ENCODE measurements at regions not wholly inside any gene's neighbourhood (a gene's known extent, or its start where the extent isn't known, plus 50 kb on each side); places are given as distances from the start of the nearest gene placed in this dataset.

DNA sequence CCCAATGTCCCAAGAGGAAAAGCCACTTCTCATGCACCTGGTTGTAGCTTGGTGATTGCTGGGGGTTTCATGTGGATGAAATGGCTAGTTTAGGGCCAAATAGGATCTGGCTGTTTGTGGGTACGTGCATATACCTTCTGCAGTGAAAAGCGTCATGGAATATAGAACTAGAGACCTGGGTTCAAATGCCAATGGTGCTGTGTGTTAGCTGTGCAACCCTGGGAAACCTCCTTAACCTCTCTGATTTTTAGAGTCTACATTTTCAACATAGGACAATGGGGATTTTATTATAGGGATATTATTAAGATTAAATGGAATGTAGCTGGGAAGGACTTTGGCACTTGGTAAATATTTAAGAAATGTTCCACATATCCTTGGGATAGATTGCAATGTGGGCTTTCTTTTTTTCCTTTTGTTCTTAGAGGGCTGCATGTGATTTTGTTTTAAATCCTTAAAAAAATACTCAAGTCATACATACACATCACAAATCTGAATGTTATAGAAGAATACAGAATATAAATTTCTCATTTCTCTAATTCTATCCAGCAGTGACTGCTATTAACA lies 112.6 kb upstream of the E2F8 start:
- H3K27me3 ChIP-seq (replicated peaks), result peaks cover 11% of the 10 kb centered on the region

DNA sequence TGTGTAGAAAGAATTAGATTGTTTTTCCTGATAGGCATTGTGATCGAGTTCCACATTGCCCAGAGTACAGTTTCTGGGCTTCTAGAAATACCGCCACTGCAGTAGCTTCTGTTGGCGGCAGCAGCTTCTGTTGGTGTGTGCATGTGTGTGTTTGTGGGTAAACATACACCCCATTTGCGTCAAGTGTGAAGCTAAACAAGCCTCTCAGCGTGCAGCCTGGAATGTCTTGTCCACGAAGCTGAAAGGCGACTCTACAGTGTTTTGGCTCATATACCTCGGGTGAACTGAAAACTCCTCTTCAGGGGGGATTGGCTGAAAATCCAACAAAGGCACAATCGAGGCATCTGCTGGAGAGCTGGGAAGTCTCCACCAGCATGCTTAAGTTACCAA lies 112.0 kb upstream of the E2F8 start:
- no peak overlapping the region for H3K4me3 ChIP-seq
- H3K4me1 ChIP-seq (replicated peaks), result no peaks in the 10 kb centered on the region
- H3K36me3 ChIP-seq, result no peaks in the 10 kb centered on the region
- H3K9me3 ChIP-seq (replicated peaks), result no peaks in the 10 kb centered on the region
- H3K27me3 ChIP-seq (replicated peaks), result peaks cover 13% of the 10 kb centered on the region
- H3K27ac ChIP-seq, result no peak overlapping the region
- DNase-seq (ENCODE audit: low read depth in 1 of 2, low spot score in 2 of 2), result no peak

More for the DNA sequence above, 112.6 kb upstream of the E2F8 start:
- no peaks in the 10 kb centered on the region for H3K36me3 ChIP-seq
- no peaks in the 10 kb centered on the region for H3K4me1 ChIP-seq (replicated peaks)
- no peaks in the 10 kb centered on the region for H3K9me3 ChIP-seq (replicated peaks)
- no peak overlapping the region for H3K27ac ChIP-seq
- DNase-seq (ENCODE audit: low read depth in 1 of 2, low spot score in 2 of 2), result no peak
- H3K4me3 ChIP-seq, result no peak overlapping the region

DNA sequence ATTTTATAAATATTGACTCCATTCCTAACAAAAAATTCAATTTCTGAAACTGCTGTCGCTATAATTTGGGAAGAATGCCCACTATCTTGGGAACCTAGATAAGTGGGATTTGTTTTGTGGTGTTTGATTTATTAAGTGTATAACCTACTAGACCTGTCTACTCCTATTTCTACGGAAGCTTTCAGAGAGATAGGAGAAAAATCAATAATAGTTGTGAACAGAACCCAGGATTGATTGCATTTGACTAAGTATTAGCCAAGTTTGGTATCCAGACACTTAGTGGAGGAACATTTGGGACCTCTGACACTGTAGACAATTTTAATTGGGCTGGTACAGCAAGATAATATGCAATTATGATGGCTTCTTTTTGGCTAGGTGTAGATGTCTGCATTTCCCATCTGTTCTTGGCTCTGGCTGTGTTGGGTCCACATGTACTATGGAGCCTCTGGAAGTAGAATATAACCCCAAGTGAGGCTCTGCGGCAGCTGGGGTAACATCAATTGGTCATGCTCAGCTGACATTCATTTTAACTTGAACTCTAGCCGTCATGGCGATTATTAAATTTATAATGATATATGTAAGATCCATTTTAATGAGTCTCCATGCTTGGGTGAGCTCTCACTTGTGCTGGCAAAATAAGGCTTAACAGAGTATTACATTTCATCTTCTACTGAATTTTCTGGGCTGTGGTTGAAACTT lies 111.5 kb upstream of the E2F8 start:
- no peak for DNase-seq (ENCODE audit: low read depth in 1 of 2, low spot score in 2 of 2)
- Histone ChIP-seq H3K27ac (no peak overlapping the region), H3K27me3 (replicated peaks) (peaks cover 13% of the 10 kb centered on the region), H3K36me3 (no peaks in the 10 kb centered on the region), H3K4me3 (no peak overlapping the region), H3K4me1 (replicated peaks) (no peaks in the 10 kb centered on the region), H3K9me3 (replicated peaks) (no peaks in the 10 kb centered on the region)

DNA sequence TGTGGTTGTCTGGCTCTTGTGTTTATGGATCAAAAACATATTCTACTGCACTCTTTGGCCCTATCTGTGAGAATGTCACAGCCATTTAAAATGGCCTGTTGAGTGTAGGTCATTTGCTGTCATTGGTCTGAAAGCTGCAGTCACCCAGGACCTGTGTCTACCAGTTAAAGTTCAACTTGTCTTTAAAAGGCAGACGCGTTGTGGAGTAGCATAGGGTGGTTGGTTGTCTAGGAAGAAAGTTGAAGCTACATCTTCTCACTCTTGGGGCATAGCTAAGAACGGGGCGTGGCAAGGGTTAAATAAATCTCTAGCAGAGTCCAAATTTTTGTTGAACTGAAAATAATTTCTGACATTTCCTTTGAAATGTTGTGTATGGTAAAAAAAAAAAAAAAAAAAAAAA lies 110.7 kb upstream of the E2F8 start:
- no peaks in the 10 kb centered on the region for H3K36me3 ChIP-seq
- no peak for DNase-seq (ENCODE audit: low read depth in 1 of 2, low spot score in 2 of 2)
- peaks cover 14% of the 10 kb centered on the region for H3K27me3 ChIP-seq (replicated peaks)
- no peaks in the 10 kb centered on the region for H3K9me3 ChIP-seq (replicated peaks)
- H3K27ac ChIP-seq, result no peak overlapping the region
- no peak overlapping the region for H3K4me3 ChIP-seq
- H3K4me1 ChIP-seq (replicated peaks), result no peaks in the 10 kb centered on the region

DNA sequence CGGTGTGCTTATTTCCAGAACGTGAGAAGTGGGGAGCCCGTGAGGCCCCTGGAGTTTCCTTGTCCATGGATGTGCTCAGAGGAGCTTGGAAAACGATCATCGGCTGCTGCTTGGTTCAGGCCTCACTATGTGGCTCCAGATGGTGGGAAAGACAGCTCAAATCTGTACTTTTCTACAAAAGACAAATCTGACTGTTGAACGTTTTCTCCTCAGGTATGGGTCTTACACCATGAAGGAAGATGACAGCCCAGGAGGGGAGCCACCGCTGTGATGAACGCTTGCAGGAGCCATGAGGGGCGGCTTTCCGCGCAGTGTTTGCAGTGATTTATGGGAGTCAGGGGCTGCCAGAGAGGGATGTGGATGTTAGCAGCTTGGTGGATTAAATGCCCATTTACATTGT lies 109.4 kb upstream of the E2F8 start:
- Histone ChIP-seq H3K27me3 (replicated peaks) (peaks cover 26% of the 10 kb centered on the region), H3K9me3 (replicated peaks) (no peaks in the 10 kb centered on the region), H3K4me3 (no peak overlapping the region), H3K27ac (no peak overlapping the region), H3K4me1 (replicated peaks) (no peaks in the 10 kb centered on the region), H3K36me3 (no peaks in the 10 kb centered on the region)
- DNase-seq (ENCODE audit: low read depth in 1 of 2, low spot score in 2 of 2), result no peak

DNA sequence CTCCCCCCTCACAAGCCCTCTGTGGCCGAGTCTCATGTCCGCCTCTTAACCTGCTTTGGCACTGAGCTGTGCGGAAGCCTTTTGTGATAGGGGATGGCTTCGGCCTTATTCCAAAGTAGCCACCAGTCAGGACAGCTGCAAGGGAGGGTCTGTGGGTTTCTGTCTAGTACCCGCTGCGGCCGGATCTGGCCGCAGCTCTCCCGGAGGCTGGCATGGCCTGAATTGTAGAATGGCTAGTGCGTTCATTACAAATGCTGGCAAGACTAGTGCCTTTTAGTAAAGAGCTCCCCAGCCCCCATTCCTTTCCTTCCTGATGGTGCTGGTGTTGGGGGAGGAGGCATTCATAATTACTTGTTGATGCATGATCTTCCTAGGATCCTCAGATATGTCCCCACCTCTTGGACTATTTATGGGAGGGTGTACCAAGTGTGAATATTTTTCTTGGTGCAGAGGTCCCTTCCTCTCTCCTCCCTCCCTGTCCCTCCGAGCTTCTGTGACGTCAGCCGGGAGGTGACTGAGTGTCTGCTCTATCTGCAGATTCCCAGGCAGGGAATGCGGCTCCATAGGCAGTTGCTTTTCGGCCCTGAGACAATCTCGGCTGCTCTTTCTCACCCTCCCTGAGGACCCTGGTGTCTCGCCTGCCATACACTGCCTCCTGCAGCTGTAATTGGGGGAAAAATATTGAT lies 108.7 kb upstream of the E2F8 start:
- Histone ChIP-seq H3K4me1 (replicated peaks) (no peaks in the 10 kb centered on the region), H3K27me3 (replicated peaks) (peaks cover 32% of the 10 kb centered on the region), H3K36me3 (no peaks in the 10 kb centered on the region), H3K4me3 (no peak overlapping the region), H3K27ac (no peak overlapping the region), H3K9me3 (replicated peaks) (no peaks in the 10 kb centered on the region)
- no peak for DNase-seq (ENCODE audit: low read depth in 1 of 2, low spot score in 2 of 2)

DNA sequence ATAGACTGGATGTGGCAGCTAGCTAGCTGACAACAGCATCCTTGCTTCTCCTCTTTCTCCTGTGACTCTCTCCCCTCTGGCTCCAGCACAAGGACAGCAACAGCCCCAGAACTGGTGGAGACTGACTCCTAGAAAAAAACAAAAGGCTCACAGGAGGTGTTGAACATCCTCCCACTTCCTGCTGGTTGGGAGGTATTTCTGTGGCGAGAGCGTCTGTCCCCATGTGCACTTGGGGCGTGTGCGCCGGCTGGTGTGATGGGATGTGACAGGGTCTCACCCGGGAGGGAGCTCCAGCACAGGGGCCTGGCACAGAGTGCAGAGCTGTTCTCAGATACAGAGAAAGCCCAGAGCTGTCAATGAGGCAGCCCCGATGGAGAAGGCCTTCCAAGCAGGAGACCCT lies 107.2 kb upstream of the E2F8 start:
- Histone ChIP-seq H3K36me3 (no peaks in the 10 kb centered on the region), H3K27me3 (replicated peaks) (peaks cover 32% of the 10 kb centered on the region), H3K9me3 (replicated peaks) (no peaks in the 10 kb centered on the region), H3K4me3 (no peak overlapping the region), H3K4me1 (replicated peaks) (no peaks in the 10 kb centered on the region), H3K27ac (no peak overlapping the region)
- DNase-seq (ENCODE audit: low read depth in 1 of 2, low spot score in 2 of 2), result no peak

DNA sequence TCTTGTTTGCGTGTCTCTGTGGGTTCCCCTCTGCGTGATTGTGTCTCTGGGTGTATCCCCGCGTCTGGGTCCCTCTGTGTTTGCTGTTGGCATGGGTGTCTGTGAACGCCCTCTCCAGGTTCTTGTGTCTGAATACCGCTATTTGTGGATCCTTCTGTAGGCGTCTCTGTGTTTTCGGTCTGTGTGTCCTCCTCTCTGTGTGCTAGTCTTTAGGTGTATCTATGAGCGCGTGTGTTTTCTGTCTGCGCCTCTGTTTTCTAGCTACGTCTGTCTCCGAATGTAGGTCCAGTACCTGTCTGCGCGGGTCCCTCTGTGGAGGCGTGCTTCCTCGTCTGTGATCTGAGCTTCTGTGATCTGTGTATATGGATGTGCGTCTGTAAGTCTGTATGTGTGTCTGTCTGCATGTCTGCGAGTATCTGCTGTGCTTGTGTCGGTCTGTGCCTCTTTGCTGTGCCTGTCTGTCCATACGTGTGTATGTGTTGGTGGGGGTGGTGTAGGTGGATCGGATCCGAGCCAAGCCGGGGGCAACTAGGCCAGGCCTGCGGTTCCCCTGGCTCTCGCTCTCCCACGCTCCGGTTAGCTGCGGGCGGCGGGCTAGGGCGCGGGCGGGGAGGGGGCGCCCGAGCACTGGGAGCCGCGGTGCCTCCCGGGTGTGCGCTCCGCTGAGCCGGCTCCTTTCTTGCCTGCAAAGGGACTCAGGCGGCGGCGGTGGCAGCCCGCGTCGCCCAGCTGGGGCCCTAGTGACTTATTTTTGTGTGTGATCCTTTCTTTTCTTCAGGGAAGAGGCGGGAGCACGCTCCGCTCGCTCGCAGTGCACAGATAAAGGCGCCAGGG lies 105.3 kb upstream of the E2F8 start:
- Histone ChIP-seq H3K27me3 (replicated peaks) (peaks cover 33% of the 10 kb centered on the region), H3K4me1 (replicated peaks) (no peaks in the 10 kb centered on the region), H3K4me3 (no peak overlapping the region), H3K36me3 (no peaks in the 10 kb centered on the region), H3K27ac (no peak overlapping the region), H3K9me3 (replicated peaks) (no peaks in the 10 kb centered on the region)
- no peak for DNase-seq (ENCODE audit: low read depth in 1 of 2, low spot score in 2 of 2)

DNA sequence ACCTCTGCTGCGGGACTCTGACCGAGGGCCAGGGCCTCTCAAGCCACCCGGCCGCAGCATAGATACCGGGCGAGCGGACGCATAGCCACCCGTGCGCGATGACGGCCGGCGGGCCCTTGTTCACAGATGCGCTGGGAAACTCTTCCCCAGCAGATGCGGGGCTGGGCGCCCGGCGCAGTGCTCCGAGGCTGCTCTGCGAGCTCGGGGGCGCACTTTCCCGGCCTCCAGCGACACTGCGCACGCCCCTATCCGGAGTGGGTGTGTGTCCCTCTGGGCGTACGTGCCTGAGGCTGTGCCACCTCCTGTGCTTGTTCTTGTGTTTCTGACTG lies 104.7 kb upstream of the E2F8 start:
- H3K36me3 ChIP-seq, result no peaks in the 10 kb centered on the region
- peaks cover 35% of the 10 kb centered on the region for H3K27me3 ChIP-seq (replicated peaks)
- no peak overlapping the region for H3K27ac ChIP-seq
- no peaks in the 10 kb centered on the region for H3K9me3 ChIP-seq (replicated peaks)
- H3K4me1 ChIP-seq (replicated peaks), result no peaks in the 10 kb centered on the region
- H3K4me3 ChIP-seq, result no peak overlapping the region
- DNase-seq (ENCODE audit: low read depth in 1 of 2, low spot score in 2 of 2), result no peak

DNA sequence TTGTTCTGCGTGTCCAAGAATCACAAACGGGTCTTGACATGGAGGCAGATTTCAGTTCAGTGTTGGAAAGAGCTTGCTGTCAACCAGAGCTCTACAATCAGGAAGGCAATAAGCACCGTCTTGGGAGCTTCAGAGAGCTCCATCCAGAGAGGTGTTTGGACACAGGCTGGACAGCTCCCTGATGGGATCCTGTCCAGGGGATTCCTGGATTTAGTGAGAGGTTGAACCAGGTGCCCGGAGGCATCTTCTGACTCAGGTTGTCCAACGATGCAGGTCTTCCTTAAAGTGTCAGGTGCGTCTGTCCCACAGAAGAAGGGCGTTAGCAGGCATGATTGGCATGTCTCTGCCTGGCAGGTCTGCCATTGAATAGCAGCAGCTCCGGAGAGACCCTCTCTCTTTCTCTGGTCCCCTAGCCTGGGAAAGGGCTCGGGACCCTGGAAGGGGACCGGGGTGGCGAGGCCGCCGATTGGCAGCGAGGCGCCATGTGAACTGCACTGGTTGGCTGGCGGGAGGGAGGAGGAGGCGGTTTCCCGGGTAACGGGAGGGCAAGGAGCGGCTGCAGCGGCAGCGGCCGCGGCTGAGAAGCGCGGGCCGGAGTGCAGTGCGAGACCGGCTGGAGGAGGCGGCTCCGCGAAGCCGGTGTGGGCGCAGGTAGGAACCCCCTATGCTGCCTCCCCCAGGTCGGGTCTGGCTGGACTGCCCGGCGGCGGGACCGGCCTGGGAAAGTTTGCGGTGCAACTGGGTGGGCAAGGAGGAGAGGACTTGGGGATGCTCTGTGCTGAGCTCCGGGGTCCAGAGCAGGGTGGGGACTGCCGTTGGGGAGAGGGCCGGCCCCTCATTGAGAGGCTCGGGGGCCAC lies 104.1 kb upstream of the E2F8 start:
- no peak overlapping the region for H3K4me3 ChIP-seq
- no peak for DNase-seq (ENCODE audit: low read depth in 1 of 2, low spot score in 2 of 2)
- H3K27me3 ChIP-seq (replicated peaks), result peaks cover 35% of the 10 kb centered on the region
- no peaks in the 10 kb centered on the region for H3K9me3 ChIP-seq (replicated peaks)
- H3K27ac ChIP-seq, result no peak overlapping the region
- H3K36me3 ChIP-seq, result no peaks in the 10 kb centered on the region
- no peaks in the 10 kb centered on the region for H3K4me1 ChIP-seq (replicated peaks)

DNA sequence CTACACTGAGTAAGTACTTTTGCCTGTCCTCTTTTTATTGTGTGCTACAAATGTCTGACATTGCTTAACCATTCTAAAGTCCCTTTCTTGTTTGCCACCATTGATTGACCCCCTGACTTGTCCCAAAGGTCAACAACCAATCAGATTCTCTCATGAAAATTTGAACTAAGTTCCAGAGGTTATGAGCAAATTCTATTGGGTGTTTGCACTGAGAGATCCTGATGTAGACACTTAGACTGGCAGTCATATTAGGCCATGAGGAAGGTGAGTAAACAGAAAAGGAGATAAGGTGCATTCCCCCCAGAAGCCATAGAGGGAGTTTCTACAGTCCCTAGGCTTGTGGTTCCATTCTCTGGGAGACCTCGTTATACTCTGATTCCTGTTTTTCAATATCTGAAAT lies 101.3 kb upstream of the E2F8 start:
- no peak for DNase-seq (ENCODE audit: low read depth in 1 of 2, low spot score in 2 of 2)
- Histone ChIP-seq H3K27ac (no peak overlapping the region), H3K4me1 (replicated peaks) (no peaks in the 10 kb centered on the region), H3K4me3 (no peak overlapping the region), H3K27me3 (replicated peaks) (peaks cover 29% of the 10 kb centered on the region), H3K9me3 (replicated peaks) (no peaks in the 10 kb centered on the region), H3K36me3 (no peaks in the 10 kb centered on the region)

DNA sequence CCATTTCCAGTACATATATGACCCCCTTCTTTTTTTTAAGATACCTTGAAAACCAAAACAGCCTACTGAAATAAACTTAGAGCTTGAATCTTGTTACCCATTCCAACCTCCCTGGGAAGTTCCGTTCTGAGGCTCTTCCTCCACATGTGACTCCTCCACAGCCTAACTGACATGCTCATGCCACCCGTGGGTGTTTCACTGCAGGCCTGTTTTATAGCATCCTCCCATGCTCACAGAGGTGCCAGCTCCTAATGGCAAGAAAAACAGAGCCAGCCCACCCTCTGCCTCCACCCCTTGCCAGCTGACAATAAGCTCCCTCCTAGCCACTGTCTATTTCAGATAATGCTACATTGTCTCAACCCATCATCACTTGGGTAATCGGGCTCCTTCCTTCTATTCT lies 97.6 kb upstream of the E2F8 start:
- H3K27ac ChIP-seq, result no peak overlapping the region
- no peaks in the 10 kb centered on the region for H3K4me1 ChIP-seq (replicated peaks)
- H3K4me3 ChIP-seq, result no peak overlapping the region
- H3K36me3 ChIP-seq, result no peaks in the 10 kb centered on the region
- no peak for DNase-seq (ENCODE audit: low read depth in 1 of 2, low spot score in 2 of 2)
- no peaks in the 10 kb centered on the region for H3K9me3 ChIP-seq (replicated peaks)
- 0 out of 2 replicates have a peak, but pooled peaks cover 8% of the 10 kb centered on the region for H3K27me3 ChIP-seq (replicated peaks)

DNA sequence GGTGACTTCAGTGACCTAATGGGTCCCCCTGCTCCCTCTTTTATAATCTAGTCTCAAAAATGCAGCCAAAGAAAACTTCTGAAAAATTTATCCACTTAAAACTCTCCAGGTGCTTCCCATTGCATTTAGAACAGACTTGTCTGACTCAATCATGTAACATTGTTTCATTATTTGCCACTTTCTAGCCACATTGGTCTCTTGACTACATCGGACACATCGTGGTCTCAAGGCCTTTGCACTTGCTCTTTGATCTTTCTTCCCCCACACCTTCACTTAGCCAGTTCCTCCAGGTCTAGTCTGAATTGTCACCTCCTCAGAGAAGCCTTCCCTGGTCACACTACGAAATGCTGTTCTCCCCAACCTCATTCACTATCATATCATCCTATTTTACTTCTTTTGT lies 97.0 kb upstream of the E2F8 start:
- Histone ChIP-seq H3K27me3 (replicated peaks) (0 out of 2 replicates have a peak, but pooled peaks cover 8% of the 10 kb centered on the region), H3K4me1 (replicated peaks) (no peaks in the 10 kb centered on the region), H3K9me3 (replicated peaks) (no peaks in the 10 kb centered on the region), H3K27ac (no peak overlapping the region), H3K4me3 (no peak overlapping the region), H3K36me3 (no peaks in the 10 kb centered on the region)
- DNase-seq (ENCODE audit: low read depth in 1 of 2, low spot score in 2 of 2), result no peak

Data from SJSA1 (cell line).